ENCODE measurements at regions not wholly inside any gene's neighbourhood (a gene's known extent, or its start where the extent isn't known, plus 50 kb on each side); places are given as distances from the start of the nearest gene placed in this dataset.

GRCh38 chr6:104519566-104519965, 340.2 kb downstream of the HACE1 start:
- Histone ChIP-seq H4K20me1 (ENCODE audit: low read length) (no peaks in the 10 kb centered on the region), H3F3A (ENCODE audit: low read length, unreplicated experiment) (no peaks in the 10 kb centered on the region), H3K4me1 (ENCODE audit: insufficient read depth, low read length) (no peaks in the 10 kb centered on the region), H3K79me2 (ENCODE audit: low read length) (no peaks in the 10 kb centered on the region), H3K4me2 (ENCODE audit: low read length) (no peak overlapping the region), H3K36me3 (ENCODE audit: low read depth, low read length) (no peaks in the 10 kb centered on the region), H3K9me2 (replicated peaks; ENCODE audit: low read length) (no peaks in the 10 kb centered on the region), H3K9me3 (ENCODE audit: low read length) (no peaks in the 10 kb centered on the region), H3K9ac (ENCODE audit: low read length) (no peak overlapping the region), H3K27ac (ENCODE audit: low read length) (no peak overlapping the region), H2AFZ (ENCODE audit: low read length) (no peak overlapping the region), H3K4me3 (ENCODE audit: low read length) (no peak overlapping the region), H3K27me3 (ENCODE audit: low read length) (no peaks in the 10 kb centered on the region)
- CTCF ChIA-PET, result no interaction called here
- intact Hi-C loops (cut with micrococcal nuclease), result no loop called here
- POLR2A ChIA-PET (ENCODE audit: unreplicated experiment), result no interaction called here
- DNase-seq (no peak), ATAC-seq (no peak)
- TF ChIP-seq EZH2 (IDR thresholded peaks at IDR 0.05; ENCODE audit: low read length, unreplicated experiment) (no peak), CTCF (conservative IDR thresholded peaks at IDR 0.05; ENCODE audit: low read depth, low read length) (no peak), EZH2phosphoT487 (IDR thresholded peaks at IDR 0.05; ENCODE audit: borderline replicate concordance, low read length) (no peak)
- no TSS peak for BruUV-seq (replicated peaks)

- Histone ChIP-seq H3K9me2 (replicated peaks; ENCODE audit: low read length) (no peaks in the 10 kb centered on the region), H3F3A (ENCODE audit: low read length, unreplicated experiment) (no peaks in the 10 kb centered on the region), H3K27me3 (ENCODE audit: low read length) (no peaks in the 10 kb centered on the region), H4K20me1 (ENCODE audit: low read length) (no peaks in the 10 kb centered on the region), H3K9ac (ENCODE audit: low read length) (no peak overlapping the region), H3K79me2 (ENCODE audit: low read length) (no peaks in the 10 kb centered on the region), H3K4me2 (ENCODE audit: low read length) (no peak overlapping the region), H3K4me1 (ENCODE audit: insufficient read depth, low read length) (no peaks in the 10 kb centered on the region), H2AFZ (ENCODE audit: low read length) (no peak overlapping the region), H3K27ac (ENCODE audit: low read length) (no peak overlapping the region), H3K4me3 (ENCODE audit: low read length) (no peak overlapping the region), H3K36me3 (ENCODE audit: low read depth, low read length) (no peaks in the 10 kb centered on the region), H3K9me3 (ENCODE audit: low read length) (no peaks in the 10 kb centered on the region)
- CTCF ChIA-PET, result no interaction called here
- BruUV-seq (replicated peaks), result no TSS peak
- intact Hi-C loops (cut with micrococcal nuclease), result no loop called here
- DNase-seq (no peak), ATAC-seq (no peak)
- POLR2A ChIA-PET (ENCODE audit: unreplicated experiment), result no interaction called here
- TF ChIP-seq EZH2 (IDR thresholded peaks at IDR 0.05; ENCODE audit: low read length, unreplicated experiment) (no peak), CTCF (conservative IDR thresholded peaks at IDR 0.05; ENCODE audit: low read depth, low read length) (no peak), EZH2phosphoT487 (IDR thresholded peaks at IDR 0.05; ENCODE audit: borderline replicate concordance, low read length) (no peak)
Measured at GRCh38 chr6:104509355-104509754, 350.4 kb downstream of the HACE1 start.

- no peak for ATAC-seq
- Histone ChIP-seq H3K9me3 (ENCODE audit: low read length) (no peaks in the 10 kb centered on the region), H2AFZ (ENCODE audit: low read length) (no peak overlapping the region), H3K36me3 (ENCODE audit: low read depth, low read length) (no peaks in the 10 kb centered on the region), H3K27me3 (ENCODE audit: low read length) (no peaks in the 10 kb centered on the region), H3F3A (ENCODE audit: low read length, unreplicated experiment) (no peaks in the 10 kb centered on the region), H3K4me2 (ENCODE audit: low read length) (no peak overlapping the region), H3K9ac (ENCODE audit: low read length) (no peak overlapping the region), H3K9me2 (replicated peaks; ENCODE audit: low read length) (no peaks in the 10 kb centered on the region), H3K4me3 (ENCODE audit: low read length) (no peak overlapping the region), H3K27ac (ENCODE audit: low read length) (no peak overlapping the region), H3K4me1 (ENCODE audit: insufficient read depth, low read length) (no peaks in the 10 kb centered on the region), H3K79me2 (ENCODE audit: low read length) (no peaks in the 10 kb centered on the region), H4K20me1 (ENCODE audit: low read length) (no peaks in the 10 kb centered on the region)
- TF ChIP-seq EZH2phosphoT487 (IDR thresholded peaks at IDR 0.05; ENCODE audit: borderline replicate concordance, low read length), result no peak
- TF ChIP-seq EZH2 (IDR thresholded peaks at IDR 0.05; ENCODE audit: low read length, unreplicated experiment), result no peak
- no peak for TF ChIP-seq CTCF (conservative IDR thresholded peaks at IDR 0.05; ENCODE audit: low read depth, low read length)
- intact Hi-C loops (cut with micrococcal nuclease), result no loop called here
- ChIA-PET POLR2A (ENCODE audit: unreplicated experiment) (no interaction called here), CTCF (no interaction called here)
- no TSS peak for BruUV-seq (replicated peaks)
- DNase-seq, result no peak
Measured at GRCh38 chr6:104506429-104506828, 353.3 kb downstream of the HACE1 start.

Measured in PC-3 (cell line).